ENCODE measurements at regions not wholly inside any gene's neighbourhood (a gene's known extent, or its start where the extent isn't known, plus 50 kb on each side); places are given as distances from the start of the nearest gene placed in this dataset.

DNA sequence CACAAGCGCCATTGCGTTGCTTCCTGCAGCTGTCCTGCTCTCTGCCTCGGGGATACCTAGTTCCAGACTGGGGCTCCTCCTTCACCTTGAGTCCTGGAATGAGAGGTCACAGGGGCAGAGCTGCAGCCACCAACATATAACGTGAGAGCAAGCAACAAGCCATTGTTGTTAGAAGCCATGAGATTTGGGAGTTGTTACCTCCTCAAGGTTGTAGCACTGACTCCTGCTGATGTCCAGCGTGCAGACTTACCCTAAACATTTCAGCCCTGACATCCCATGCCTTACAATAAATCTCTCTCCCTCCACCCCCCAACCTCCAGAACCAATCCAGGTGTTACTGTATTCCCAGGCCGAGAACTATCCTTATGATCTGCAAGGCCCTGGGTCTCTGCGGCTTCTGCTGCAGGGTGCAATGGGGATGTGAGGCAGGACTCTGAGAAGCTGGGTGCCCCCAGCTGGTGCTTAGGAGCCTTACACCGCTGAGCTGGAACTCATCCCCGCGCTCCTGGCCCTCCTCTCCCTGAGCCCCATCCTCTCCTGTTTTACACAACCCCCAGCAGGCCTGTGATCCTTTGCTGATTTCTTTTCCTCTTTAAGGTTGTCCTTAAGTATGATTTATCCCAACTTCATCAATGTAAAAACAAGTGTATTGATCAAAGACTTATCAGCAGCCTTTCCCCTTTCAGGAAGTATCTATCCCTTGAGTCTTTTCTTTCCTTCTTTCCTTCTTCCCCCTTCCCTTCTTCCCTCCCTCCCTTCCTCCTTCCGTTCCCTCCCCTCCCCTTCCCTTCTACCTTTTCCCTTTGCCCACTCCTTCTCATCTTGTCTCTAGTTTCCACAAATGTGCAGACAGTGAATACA, 84.2 kb upstream of the ABHD2 start:
- Histone ChIP-seq H3K36me3 (ENCODE audit: control insufficient read depth in 2 of 4, insufficient read depth in 4 of 4, low read length in 3 of 4) (no peaks in the 10 kb centered on the region), H3K14ac (ENCODE audit: insufficient read length) (no peak overlapping the region), H3K4me1 (replicated peaks in 1 of 4; ENCODE audit: control insufficient read depth in 3 of 4, insufficient read depth in 4 of 4, low read length in 3 of 4) (peaks cover 16 to 35% (median 20%) of the 10 kb centered on the region in 4 experiments), H3K27ac (ENCODE audit: low read depth, low read length) (no peak overlapping the region; the same call in 1 of the 2 replicates), H2BK12ac (ENCODE audit: low read depth, low read length) (peak overlapping the region; percentile 86; the same call in 1 of the 2 replicates), H3K4me2 (ENCODE audit: insufficient read depth in 1 of 2, low read depth in 2 of 2, low read length in 2 of 2) (peak overlapping the region in 1 of 2 experiments; percentile 17; a peak in 1 of 4 replicates), H3K79me2 (ENCODE audit: control insufficient read depth in 1 of 2, insufficient read depth in 2 of 2, low read length in 2 of 2) (no peaks in the 10 kb centered on the region), H4K8ac (ENCODE audit: extremely low read depth, insufficient read depth, low read length) (no peak overlapping the region), H3K4ac (replicated peaks; ENCODE audit: insufficient read length, low read depth, low read length) (peak overlapping the region; percentile 96), H3K23ac (ENCODE audit: insufficient read length) (no peak overlapping the region), H4K20me1 (replicated peaks in 1 of 2; ENCODE audit: control insufficient read depth in 1 of 2, insufficient read depth in 2 of 2, low read length in 2 of 2) (no peaks in the 10 kb centered on the region), H3K23me2 (ENCODE audit: low read depth, low read length) (no peaks in the 10 kb centered on the region), H3K27me3 (replicated peaks in 1 of 4; ENCODE audit: control insufficient read depth in 3 of 4, extremely low read depth in 1 of 4, insufficient read depth in 3 of 4, low read length in 3 of 4) (no peaks in the 10 kb centered on the region), H2BK20ac (ENCODE audit: low read length) (peak overlapping the region; percentile 23), H3K9ac (replicated peaks in 1 of 4; ENCODE audit: extremely low read depth in 1 of 4, low read depth in 3 of 4, low read length in 3 of 4) (no peak overlapping the region), H3K4me3 (ENCODE audit: extremely low read depth in 1 of 4, insufficient read depth in 2 of 4, low read depth in 3 of 4, low read length in 4 of 4) (no peak overlapping the region), H2AK5ac (ENCODE audit: low read depth, low read length) (no peak overlapping the region), H2BK120ac (replicated peaks; ENCODE audit: low read depth, low read length) (peak overlapping the region; percentile 89), H3K18ac (ENCODE audit: extremely low read depth, low read length) (peak overlapping the region; percentile 93), H2BK15ac (ENCODE audit: low read length) (peak overlapping the region; percentile 84), H3K56ac (replicated peaks; ENCODE audit: insufficient read length, low read depth, low read length) (no peak overlapping the region), H4K5ac (ENCODE audit: insufficient read length, low read depth, low read length) (no peak overlapping the region), H4K91ac (replicated peaks; ENCODE audit: insufficient read length, low read length) (peak overlapping the region; percentile 78), H3K79me1 (ENCODE audit: low read depth, low read length) (no peaks in the 10 kb centered on the region), H3K9me3 (ENCODE audit: insufficient read depth in 2 of 2, low read depth in 1 of 2, low read length in 1 of 2) (no peaks in the 10 kb centered on the region), H2AFZ (ENCODE audit: low read length) (no peak overlapping the region), H2BK5ac (ENCODE audit: low read depth, low read length) (peak overlapping the region; percentile 85; the same call in 1 of the 2 replicates)
- FAIRE-seq: no peak
- ChIA-PET CTCF (ENCODE audit: partially characterized antibody) (interaction anchor here (0.6 to 5.5 kb wide), 33 partner anchors 9 to 243 kb away, joined by 3 to 94 read pairs (median 4); partner anchors contain the start of gene HAPLN3), POLR2A (ENCODE audit: partially characterized antibody) (interaction anchor here (1.1 to 16.3 kb wide), 6 partner anchors 14 to 101 kb away, joined by 4 to 607 read pairs (median 6); partner anchors contain the start of genes HAPLN3 and MFGE8)
- no peak for DNase-seq (ENCODE audit: low read depth in 1 of 2, low spot score in 2 of 2)
- WGBS, 2 experiments (ENCODE audit: extremely low coverage in 1 of 2, insufficient coverage in 1 of 2, insufficient read length in 1 of 2, insufficient replicate concordance in 2 of 2, low coverage in 1 of 2, low lambda C conversion rate in 2 of 2, missing lambda C conversion rate in 1 of 2): 44% methylated on average over 10 of the region's 11 CpGs; no CpG with 5 or more reads in 1 of the 2 experiments
- TF ChIP-seq KDM5A (IDR thresholded peaks at IDR 0.05; ENCODE audit: low read length): no peak
- no peak for TF ChIP-seq SP1 (IDR thresholded peaks at IDR 0.05; ENCODE audit: low read depth, low read length)
- TF ChIP-seq JUN (IDR thresholded peaks at IDR 0.05; ENCODE audit: low read depth, low read length): no peak
- no peak for TF ChIP-seq NRF1 (IDR thresholded peaks at IDR 0.05; ENCODE audit: low read depth, low read length)
- no peak for TF ChIP-seq MAFK (IDR thresholded peaks at IDR 0.05; ENCODE audit: low read depth, low read length)
- TF ChIP-seq RAD21 (IDR thresholded peaks at IDR 0.05 in 1 of 2, conservative IDR thresholded peaks at IDR 0.05 in 1 of 2; ENCODE audit: low read depth in 2 of 2, low read length in 2 of 2): peak; percentile 82 to 87
- TF ChIP-seq POLR2A (IDR thresholded peaks at IDR 0.05; ENCODE audit: control extremely low read depth in 1 of 2, low read depth in 2 of 2, low read length in 2 of 2): no peak
- no peak for TF ChIP-seq SAP30 (IDR thresholded peaks at IDR 0.05; ENCODE audit: insufficient read depth, insufficient replicate concordance, low read length)
- no peak for TF ChIP-seq CBX5 (IDR thresholded peaks at IDR 0.05; ENCODE audit: low read depth, low read length)
- no peak; the same call in 1 of the 2 replicates for TF ChIP-seq TBP (IDR thresholded peaks at IDR 0.05; ENCODE audit: low read depth, low read length)

All from H1 (cell line).